ENCODE measurements at regions not wholly inside any gene's neighbourhood (a gene's known extent, or its start where the extent isn't known, plus 50 kb on each side); places are given as distances from the start of the nearest gene placed in this dataset.

DNA sequence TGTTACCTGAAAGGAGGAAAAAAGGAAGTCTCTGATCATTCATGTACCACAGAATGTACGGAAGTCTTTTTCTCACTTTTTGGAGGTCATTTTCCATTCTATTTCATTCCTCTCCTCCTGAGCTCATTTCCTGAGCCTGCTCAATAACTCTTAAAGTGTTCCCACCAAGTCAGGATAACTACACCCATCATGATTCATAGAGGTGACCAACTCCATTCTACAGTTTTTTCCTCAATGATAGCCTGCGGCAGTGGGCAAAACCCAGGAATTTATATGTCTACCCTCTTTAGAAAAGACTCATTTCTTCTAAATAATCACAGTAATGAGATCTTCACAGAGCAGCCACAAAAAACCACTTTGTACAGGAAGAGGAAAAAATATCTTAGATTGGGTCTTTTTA is 372.5 kb downstream of the RBM43 start:
- H3K4me1 ChIP-seq (ENCODE audit: control insufficient read depth, insufficient read depth, low read length, poor library complexity, severe bottlenecking): no peaks in the 10 kb centered on the region
- DNase-seq: no peak

DNA sequence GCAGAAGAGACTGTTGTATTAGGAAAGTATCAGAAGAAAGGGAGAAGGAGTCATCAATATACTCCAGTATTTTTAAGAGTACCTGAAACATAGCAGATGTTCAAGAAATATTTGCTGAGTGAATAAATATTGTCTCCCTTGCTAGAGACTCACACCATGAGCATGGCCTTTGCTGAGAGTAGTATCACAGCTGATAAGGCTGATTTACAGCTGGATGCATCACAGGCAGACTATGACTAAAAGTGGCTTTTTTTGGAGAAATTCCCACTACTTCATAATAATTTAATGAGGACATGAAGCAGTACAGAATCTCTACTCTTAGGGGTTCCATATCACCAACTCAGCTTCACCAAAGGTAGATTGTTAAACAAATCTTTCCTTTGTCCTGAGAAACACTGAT is 373.3 kb downstream of the RBM43 start:
- Histone ChIP-seq H3K9me3 (ENCODE audit: control insufficient read depth, low read length) (no peaks in the 10 kb centered on the region), H3K4me3 (ENCODE audit: insufficient read depth, low read depth, low read length, poor library complexity, severe bottlenecking) (no peak overlapping the region), H3K27ac (ENCODE audit: insufficient read depth, low read length, poor library complexity, severe bottlenecking) (no peak overlapping the region), H3K36me3 (ENCODE audit: control insufficient read depth, insufficient read depth, low read length) (no peaks in the 10 kb centered on the region), H3K27me3 (replicated peaks; ENCODE audit: control insufficient read depth, insufficient read depth, low read length, poor library complexity, severe bottlenecking) (no peaks in the 10 kb centered on the region), H3K4me1 (ENCODE audit: control insufficient read depth, insufficient read depth, low read length, poor library complexity, severe bottlenecking) (no peaks in the 10 kb centered on the region)
- DNase-seq: no peak

More for the DNA sequence above, 372.5 kb downstream of the RBM43 start:
- Histone ChIP-seq H3K4me3 (ENCODE audit: insufficient read depth, low read depth, low read length, poor library complexity, severe bottlenecking) (no peak overlapping the region), H3K27ac (ENCODE audit: insufficient read depth, low read length, poor library complexity, severe bottlenecking) (no peak overlapping the region), H3K36me3 (ENCODE audit: control insufficient read depth, insufficient read depth, low read length) (no peaks in the 10 kb centered on the region), H3K9me3 (ENCODE audit: control insufficient read depth, low read length) (no peaks in the 10 kb centered on the region), H3K27me3 (replicated peaks; ENCODE audit: control insufficient read depth, insufficient read depth, low read length, poor library complexity, severe bottlenecking) (no peaks in the 10 kb centered on the region)

DNA sequence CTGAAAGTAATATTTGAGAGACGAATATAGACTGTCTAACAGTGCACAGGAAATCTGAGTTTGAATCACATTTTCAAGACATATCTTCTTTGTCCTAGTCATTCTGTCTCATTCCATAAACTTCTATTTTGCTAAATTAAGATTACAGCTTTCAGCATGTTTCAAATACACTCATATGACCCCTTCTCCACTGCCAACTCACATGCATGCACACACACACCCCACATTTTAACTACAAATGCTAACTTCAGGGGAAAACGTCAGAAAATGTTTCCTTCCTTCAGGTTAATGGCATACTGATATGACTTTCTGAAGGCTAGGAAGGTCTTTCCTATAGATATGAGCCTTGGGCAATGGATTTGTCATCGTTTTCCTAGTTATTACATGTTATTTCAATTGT is 373.7 kb downstream of the RBM43 start:
- Histone ChIP-seq H3K36me3 (ENCODE audit: control insufficient read depth, insufficient read depth, low read length) (no peaks in the 10 kb centered on the region), H3K4me1 (ENCODE audit: control insufficient read depth, insufficient read depth, low read length, poor library complexity, severe bottlenecking) (no peaks in the 10 kb centered on the region), H3K4me3 (ENCODE audit: insufficient read depth, low read depth, low read length, poor library complexity, severe bottlenecking) (no peak overlapping the region), H3K27ac (ENCODE audit: insufficient read depth, low read length, poor library complexity, severe bottlenecking) (no peak overlapping the region), H3K27me3 (replicated peaks; ENCODE audit: control insufficient read depth, insufficient read depth, low read length, poor library complexity, severe bottlenecking) (no peaks in the 10 kb centered on the region), H3K9me3 (ENCODE audit: control insufficient read depth, low read length) (no peaks in the 10 kb centered on the region)
- DNase-seq: no peak

DNA sequence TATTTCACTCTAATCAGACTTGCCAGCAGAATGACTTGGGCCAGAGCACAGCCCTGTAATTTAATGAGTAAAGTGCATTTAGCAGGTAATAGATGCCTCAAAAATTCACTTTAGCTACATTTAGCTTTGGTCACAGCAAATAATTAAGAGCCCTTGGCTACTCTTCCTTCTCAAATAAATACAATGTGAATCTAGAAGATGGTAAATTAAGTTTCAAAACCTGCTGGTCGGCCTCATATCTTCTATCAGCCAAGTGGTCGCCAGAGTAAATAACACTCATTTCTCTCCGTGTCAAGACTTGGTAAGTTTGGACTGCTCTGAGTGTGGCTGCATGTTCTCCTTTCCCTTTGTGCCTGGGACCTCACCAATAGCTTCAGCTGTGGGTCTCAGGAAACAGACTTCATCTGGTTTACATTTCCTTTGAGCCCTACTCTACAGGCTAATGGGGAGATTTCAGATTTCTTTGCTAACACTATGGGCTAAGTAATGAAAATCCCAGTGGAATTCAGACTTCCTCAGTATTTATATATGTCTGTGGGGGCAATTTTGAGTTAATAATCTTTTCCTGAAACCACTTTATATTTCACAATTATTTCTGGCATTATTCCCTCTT is 375.8 kb downstream of the RBM43 start:
- Histone ChIP-seq H3K4me1 (ENCODE audit: control insufficient read depth, insufficient read depth, low read length, poor library complexity, severe bottlenecking) (no peaks in the 10 kb centered on the region), H3K27me3 (replicated peaks; ENCODE audit: control insufficient read depth, insufficient read depth, low read length, poor library complexity, severe bottlenecking) (no peaks in the 10 kb centered on the region), H3K36me3 (ENCODE audit: control insufficient read depth, insufficient read depth, low read length) (no peaks in the 10 kb centered on the region), H3K4me3 (ENCODE audit: insufficient read depth, low read depth, low read length, poor library complexity, severe bottlenecking) (no peak overlapping the region), H3K27ac (ENCODE audit: insufficient read depth, low read length, poor library complexity, severe bottlenecking) (no peak overlapping the region), H3K9me3 (ENCODE audit: control insufficient read depth, low read length) (no peaks in the 10 kb centered on the region)
- DNase-seq: no peak

DNA sequence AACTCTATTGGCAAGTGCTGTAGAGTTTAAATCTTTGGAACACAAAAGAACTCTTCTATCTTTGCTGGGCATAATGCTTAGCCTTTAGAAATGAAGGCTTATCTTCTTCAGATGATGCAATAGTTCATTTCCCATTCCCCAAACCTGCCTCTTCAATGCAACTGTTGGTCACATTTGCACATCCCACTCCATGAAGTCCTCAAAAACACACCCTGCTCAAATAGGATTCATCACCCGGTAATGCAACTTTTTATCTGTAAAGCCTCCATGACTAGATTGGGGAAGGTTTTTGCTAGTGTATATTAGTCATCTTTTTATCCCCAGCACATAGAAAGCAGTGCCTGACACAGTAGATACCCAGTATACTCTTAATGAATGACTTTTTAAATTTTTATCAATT is 376.4 kb downstream of the RBM43 start:
- Histone ChIP-seq H3K9me3 (ENCODE audit: control insufficient read depth, low read length) (no peaks in the 10 kb centered on the region), H3K4me3 (ENCODE audit: insufficient read depth, low read depth, low read length, poor library complexity, severe bottlenecking) (no peak overlapping the region), H3K36me3 (ENCODE audit: control insufficient read depth, insufficient read depth, low read length) (no peaks in the 10 kb centered on the region), H3K27ac (ENCODE audit: insufficient read depth, low read length, poor library complexity, severe bottlenecking) (no peak overlapping the region), H3K4me1 (ENCODE audit: control insufficient read depth, insufficient read depth, low read length, poor library complexity, severe bottlenecking) (no peaks in the 10 kb centered on the region), H3K27me3 (replicated peaks; ENCODE audit: control insufficient read depth, insufficient read depth, low read length, poor library complexity, severe bottlenecking) (no peaks in the 10 kb centered on the region)
- no peak for DNase-seq

DNA sequence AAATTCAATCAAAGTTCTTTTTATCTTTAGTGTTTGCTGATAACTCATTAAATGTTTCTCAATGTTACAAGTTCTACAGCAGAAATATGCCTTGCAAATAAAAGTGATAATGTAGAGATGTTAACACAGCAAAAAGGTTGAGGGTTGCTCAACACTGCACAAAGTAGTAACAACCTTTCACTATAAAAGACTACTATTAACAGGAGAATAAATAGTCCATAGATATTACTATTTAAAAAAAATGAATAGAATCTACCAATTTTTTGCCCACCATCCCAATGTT is 378.1 kb downstream of the RBM43 start:
- DNase-seq: no peak
- Histone ChIP-seq H3K27ac (ENCODE audit: insufficient read depth, low read length, poor library complexity, severe bottlenecking) (no peak overlapping the region), H3K4me1 (ENCODE audit: control insufficient read depth, insufficient read depth, low read length, poor library complexity, severe bottlenecking) (no peaks in the 10 kb centered on the region), H3K9me3 (ENCODE audit: control insufficient read depth, low read length) (no peaks in the 10 kb centered on the region), H3K4me3 (ENCODE audit: insufficient read depth, low read depth, low read length, poor library complexity, severe bottlenecking) (no peak overlapping the region), H3K27me3 (replicated peaks; ENCODE audit: control insufficient read depth, insufficient read depth, low read length, poor library complexity, severe bottlenecking) (no peaks in the 10 kb centered on the region), H3K36me3 (ENCODE audit: control insufficient read depth, insufficient read depth, low read length) (no peaks in the 10 kb centered on the region)

DNA sequence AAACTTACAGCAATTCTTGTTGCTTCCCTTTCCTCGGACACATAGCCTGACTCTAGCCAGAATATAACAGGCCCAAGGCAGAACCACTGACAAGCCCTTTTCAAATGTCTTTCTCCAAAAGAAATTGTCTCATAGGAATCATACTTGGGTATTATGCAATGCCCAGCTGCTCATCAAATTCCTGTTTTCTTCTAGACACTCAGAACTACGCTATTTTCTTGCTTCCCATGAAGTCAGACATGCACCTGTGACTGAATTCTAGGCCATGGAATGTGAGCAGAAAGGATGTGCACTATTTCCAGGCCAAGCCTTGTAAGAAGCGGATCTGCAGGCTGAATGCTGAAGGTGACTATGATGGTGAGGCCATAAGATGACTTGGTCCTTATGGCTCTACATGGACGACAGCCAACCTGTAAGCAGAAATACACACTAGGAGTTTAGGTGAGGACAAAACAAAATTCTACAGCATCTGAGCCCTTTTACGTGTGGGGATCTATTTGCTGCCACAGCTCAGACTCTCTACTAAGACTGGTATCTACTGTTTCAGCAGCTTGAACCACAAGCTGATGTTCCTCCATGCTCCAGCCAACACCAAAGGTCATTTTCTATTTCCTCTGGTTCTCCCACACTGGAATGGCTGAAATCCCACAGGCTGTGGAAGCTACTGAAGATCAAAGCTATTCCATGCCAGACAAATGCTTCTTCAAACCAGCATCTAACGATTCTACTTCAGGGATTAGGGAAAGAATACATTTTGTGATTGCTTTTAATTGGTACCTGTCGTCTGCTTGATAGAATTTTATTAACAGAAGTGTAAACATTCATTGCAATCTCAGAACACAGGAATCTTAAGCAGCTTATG is 378.7 kb downstream of the RBM43 start:
- no peak for DNase-seq
- no peak overlapping the region for H3K4me3 ChIP-seq (ENCODE audit: insufficient read depth, low read depth, low read length, poor library complexity, severe bottlenecking)
- no peaks in the 10 kb centered on the region for H3K27me3 ChIP-seq (replicated peaks; ENCODE audit: control insufficient read depth, insufficient read depth, low read length, poor library complexity, severe bottlenecking)
- no peaks in the 10 kb centered on the region for H3K36me3 ChIP-seq (ENCODE audit: control insufficient read depth, insufficient read depth, low read length)
- H3K27ac ChIP-seq (ENCODE audit: insufficient read depth, low read length, poor library complexity, severe bottlenecking): no peak overlapping the region
- H3K4me1 ChIP-seq (ENCODE audit: control insufficient read depth, insufficient read depth, low read length, poor library complexity, severe bottlenecking): no peaks in the 10 kb centered on the region
- no peaks in the 10 kb centered on the region for H3K9me3 ChIP-seq (ENCODE audit: control insufficient read depth, low read length)

DNA sequence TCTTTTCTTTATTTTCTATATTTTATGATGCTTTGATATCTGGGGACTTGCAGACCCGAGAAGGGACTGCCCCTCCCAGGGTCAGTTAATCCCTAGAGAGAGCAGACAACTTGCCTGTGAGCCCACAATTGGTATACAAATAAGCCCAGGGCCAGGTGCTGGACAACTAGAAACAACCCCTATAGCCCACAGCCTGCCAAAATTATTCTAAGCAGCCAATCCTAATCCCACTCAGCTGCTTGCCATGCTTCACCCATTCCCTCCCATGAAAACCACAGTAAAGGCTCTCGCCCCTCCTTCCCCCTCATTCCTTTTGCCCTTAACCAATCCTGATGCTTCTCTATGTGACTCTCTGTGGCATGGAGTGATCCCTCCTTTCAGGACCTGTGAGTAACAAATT is 380.7 kb downstream of the RBM43 start:
- no peaks in the 10 kb centered on the region for H3K36me3 ChIP-seq (ENCODE audit: control insufficient read depth, insufficient read depth, low read length)
- no peak overlapping the region for H3K4me3 ChIP-seq (ENCODE audit: insufficient read depth, low read depth, low read length, poor library complexity, severe bottlenecking)
- H3K9me3 ChIP-seq (ENCODE audit: control insufficient read depth, low read length): no peaks in the 10 kb centered on the region
- H3K27ac ChIP-seq (ENCODE audit: insufficient read depth, low read length, poor library complexity, severe bottlenecking): no peak overlapping the region
- no peaks in the 10 kb centered on the region for H3K4me1 ChIP-seq (ENCODE audit: control insufficient read depth, insufficient read depth, low read length, poor library complexity, severe bottlenecking)
- no peak for DNase-seq
- H3K27me3 ChIP-seq (replicated peaks; ENCODE audit: control insufficient read depth, insufficient read depth, low read length, poor library complexity, severe bottlenecking): no peaks in the 10 kb centered on the region

DNA sequence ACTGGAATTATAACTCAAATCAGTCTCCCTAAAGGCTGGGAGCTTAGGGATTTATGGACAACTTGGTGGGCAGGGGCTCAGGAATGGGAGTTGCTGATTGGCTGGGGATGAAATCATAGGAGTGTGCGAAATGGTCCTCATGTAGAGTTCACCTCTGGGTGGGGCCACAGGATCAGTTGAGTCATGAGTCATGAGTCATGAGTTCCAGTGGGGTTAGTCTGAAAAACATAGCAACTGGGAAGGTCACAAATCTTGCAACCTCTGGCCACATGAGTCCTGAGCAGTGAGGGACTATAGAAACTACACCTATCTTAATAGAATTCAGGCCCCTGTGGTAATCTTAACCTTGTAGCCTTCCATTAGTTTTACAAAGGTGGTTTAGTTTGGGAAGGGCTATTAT is 383.3 kb downstream of the RBM43 start:
- DNase-seq: no peak

DNA sequence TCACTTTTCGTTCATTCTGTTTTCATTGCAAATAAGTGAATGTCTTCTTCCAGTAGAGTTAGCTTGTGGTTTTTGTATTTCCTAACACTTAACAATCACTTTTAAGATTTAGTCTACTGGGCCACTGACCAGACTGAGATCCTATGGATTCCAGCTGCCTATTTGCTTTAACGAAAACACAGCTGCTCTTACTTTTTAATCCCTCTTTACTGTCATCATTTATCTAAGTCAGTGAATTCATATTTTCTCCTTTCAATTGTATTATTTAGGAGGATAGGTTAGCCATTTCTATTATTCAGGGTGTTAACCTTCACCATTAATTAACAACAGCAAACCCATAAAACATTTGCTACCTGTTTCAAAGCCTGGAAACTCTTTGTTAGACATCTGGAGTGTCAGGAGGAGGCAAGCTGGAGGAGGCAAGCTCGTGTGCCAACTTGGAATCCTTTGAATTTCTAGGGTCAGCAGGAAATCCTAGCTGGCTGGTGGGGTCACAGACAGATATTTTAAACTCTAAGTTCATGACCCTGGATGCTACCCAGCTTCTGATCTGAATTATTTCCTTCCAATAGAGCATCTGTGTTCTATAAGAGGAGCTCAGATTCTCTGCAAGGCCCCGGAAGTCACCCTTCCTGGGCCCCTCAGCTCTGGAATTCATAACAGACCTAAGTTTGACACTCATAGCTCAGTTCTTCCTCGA is 385.3 kb downstream of the RBM43 start:
- H3K4me1 ChIP-seq (ENCODE audit: control insufficient read depth, insufficient read depth, low read length, poor library complexity, severe bottlenecking): no peaks in the 10 kb centered on the region
- no peaks in the 10 kb centered on the region for H3K36me3 ChIP-seq (ENCODE audit: control insufficient read depth, insufficient read depth, low read length)
- H3K27me3 ChIP-seq (replicated peaks; ENCODE audit: control insufficient read depth, insufficient read depth, low read length, poor library complexity, severe bottlenecking): no peaks in the 10 kb centered on the region
- no peak for DNase-seq
- no peaks in the 10 kb centered on the region for H3K9me3 ChIP-seq (ENCODE audit: control insufficient read depth, low read length)
- H3K4me3 ChIP-seq (ENCODE audit: insufficient read depth, low read depth, low read length, poor library complexity, severe bottlenecking): no peak overlapping the region
- H3K27ac ChIP-seq (ENCODE audit: insufficient read depth, low read length, poor library complexity, severe bottlenecking): no peak overlapping the region

More for the DNA sequence above, 383.3 kb downstream of the RBM43 start:
- Histone ChIP-seq H3K27me3 (replicated peaks; ENCODE audit: control insufficient read depth, insufficient read depth, low read length, poor library complexity, severe bottlenecking) (no peaks in the 10 kb centered on the region), H3K4me1 (ENCODE audit: control insufficient read depth, insufficient read depth, low read length, poor library complexity, severe bottlenecking) (no peaks in the 10 kb centered on the region), H3K27ac (ENCODE audit: insufficient read depth, low read length, poor library complexity, severe bottlenecking) (no peak overlapping the region), H3K36me3 (ENCODE audit: control insufficient read depth, insufficient read depth, low read length) (no peaks in the 10 kb centered on the region), H3K4me3 (ENCODE audit: insufficient read depth, low read depth, low read length, poor library complexity, severe bottlenecking) (no peak overlapping the region), H3K9me3 (ENCODE audit: control insufficient read depth, low read length) (no peaks in the 10 kb centered on the region)

All from effector memory CD4-positive, alpha-beta T cell (primary cell).